Esophagus muscularis mucosa (tissue), 4 donors: ENCODE measurements at regions not wholly inside any gene's neighbourhood (a gene's known extent, or its start where the extent isn't known, plus 50 kb on each side); places are given as distances from the start of the nearest gene placed in this dataset.

ENCODE experiments used
- DNase-seq: peaks from one replicate; pipeline ENCODE4 v3.0.0-alpha.2; 2017; ENCODE audit errors: extremely low spot score
- H3K27ac ChIP-seq, 4 donors: fragments of 200-600 bp; sonication (generic); replicated peaks in 1 of 4; 1 replicate in 3 of 4; 2 replicates in 1 of 4; pipeline ENCODE4 v1.5.1; 2016 to 2019; ENCODE audit warnings: mild to moderate bottlenecking in 1 of 4
- H3K27me3 ChIP-seq, 4 donors: fragments of 200-600 bp; sonication (generic); one replicate each; pipeline versions ENCODE4 v1.5.1 to v1.6.0; 2016 to 2019
- H3K36me3 ChIP-seq, 4 donors: fragments of 200-600 bp; sonication (generic); one replicate each; pipeline ENCODE4 v1.5.1; 2016 to 2019
- H3K4me1 ChIP-seq, 4 donors: fragments of 200-600 bp; sonication (generic); one replicate each; pipeline ENCODE4 v1.5.1; 2016 to 2019
- H3K4me3 ChIP-seq, 4 donors: fragments of 200-600 bp; sonication (generic); 1 replicate in 2 of 4; 2 replicates in 2 of 4; pipeline ENCODE4 v1.5.1; 2016 to 2019; ENCODE audit warnings: mild to moderate bottlenecking in 4 of 4, moderate library complexity in 1 of 4
- H3K9me3 ChIP-seq, 4 donors: fragments of 200-600 bp; sonication (generic); 1 replicate in 3 of 4; 2 replicates in 1 of 4; pipeline ENCODE4 v1.5.1; 2016 to 2019
- EP300 ChIP-seq: sonication (generic); formaldehyde crosslinking; IDR thresholded peaks from one replicate; pipeline ENCODE4 v1.6.1; 2017; ENCODE audit warnings: antibody characterized with exemption
- POLR2A ChIP-seq: fragments of 450-650 bp; IDR thresholded peaks from one replicate; pipeline ENCODE4 v1.6.1; 2017; ENCODE audit warnings: antibody characterized with exemption, moderate library complexity, mild to moderate bottlenecking, low read depth
- POLR2AphosphoS5 ChIP-seq, 2 donors: sonication (generic); formaldehyde crosslinking; IDR thresholded peaks; one replicate each; pipeline ENCODE4 v1.6.1; 2017; ENCODE audit warnings: antibody characterized with exemption in 2 of 2
- WGBS: methylation state at CpG from one replicate; pipeline ENCODE4 v1.1.5; 2018; 5-methylcytosine and 5-hydroxymethylcytosine counted together
- intact Hi-C: fragments of 100-400 bp; cut with DNase I; formaldehyde crosslinking; loops from one replicate; pipeline ENCODE4 v1.15.1; 2023
- TF ChIP-seq, protein P1 (sequence below), 3 experiments: fragments of 200-600 bp in 2 of 3; fragments of 450-650 bp in 1 of 3; sonication (generic) in 2 of 3; IDR thresholded peaks; one replicate each; pipeline ENCODE4 v1.5.1; 2017 to 2019; ENCODE audit warnings: antibody characterized with exemption in 3 of 3, mild to moderate bottlenecking in 2 of 3, moderate library complexity in 1 of 3

- intact Hi-C loops = no loop called here
- TF ChIP-seq POLR2A = no peak
- TF ChIP-seq, protein P1, sequence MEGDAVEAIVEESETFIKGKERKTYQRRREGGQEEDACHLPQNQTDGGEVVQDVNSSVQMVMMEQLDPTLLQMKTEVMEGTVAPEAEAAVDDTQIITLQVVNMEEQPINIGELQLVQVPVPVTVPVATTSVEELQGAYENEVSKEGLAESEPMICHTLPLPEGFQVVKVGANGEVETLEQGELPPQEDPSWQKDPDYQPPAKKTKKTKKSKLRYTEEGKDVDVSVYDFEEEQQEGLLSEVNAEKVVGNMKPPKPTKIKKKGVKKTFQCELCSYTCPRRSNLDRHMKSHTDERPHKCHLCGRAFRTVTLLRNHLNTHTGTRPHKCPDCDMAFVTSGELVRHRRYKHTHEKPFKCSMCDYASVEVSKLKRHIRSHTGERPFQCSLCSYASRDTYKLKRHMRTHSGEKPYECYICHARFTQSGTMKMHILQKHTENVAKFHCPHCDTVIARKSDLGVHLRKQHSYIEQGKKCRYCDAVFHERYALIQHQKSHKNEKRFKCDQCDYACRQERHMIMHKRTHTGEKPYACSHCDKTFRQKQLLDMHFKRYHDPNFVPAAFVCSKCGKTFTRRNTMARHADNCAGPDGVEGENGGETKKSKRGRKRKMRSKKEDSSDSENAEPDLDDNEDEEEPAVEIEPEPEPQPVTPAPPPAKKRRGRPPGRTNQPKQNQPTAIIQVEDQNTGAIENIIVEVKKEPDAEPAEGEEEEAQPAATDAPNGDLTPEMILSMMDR (IDR thresholded peaks at IDR 0.05) = no peak
These were observed 669.9 kb downstream of the BRD1 start for GRCh38 chr22:49157529-49158339.

GRCh38 chr22:49156662-49157285, 670.9 kb downstream of the BRD1 start:
- TF ChIP-seq, protein P1 (IDR thresholded peaks at IDR 0.05) = no peak
- no peak for TF ChIP-seq POLR2AphosphoS5 (IDR thresholded peaks at IDR 0.05)
- Histone ChIP-seq H3K4me1 (no peaks in the 10 kb centered on the region), H3K4me3 (no peak overlapping the region), H3K27me3 (peaks cover 0 to 83% (median 0%) of the 10 kb centered on the region in 4 donors), H3K27ac (no peak overlapping the region), H3K9me3 (no peaks in the 10 kb centered on the region), H3K36me3 (no peaks in the 10 kb centered on the region)
- intact Hi-C loops = no loop called here
- DNase-seq = no peak
- WGBS = 52% methylated on average over 14 of the region's 17 CpGs

More at GRCh38 chr22:49157529-49158339, 669.9 kb downstream of the BRD1 start:
- H3K36me3 ChIP-seq = no peaks in the 10 kb centered on the region
- no peak overlapping the region for H3K27ac ChIP-seq
- no peak for DNase-seq
- no peaks in the 10 kb centered on the region for H3K9me3 ChIP-seq
- no peak overlapping the region for H3K4me3 ChIP-seq
- WGBS = 87% methylated on average over 20 of the region's 20 CpGs
- H3K4me1 ChIP-seq = no peaks in the 10 kb centered on the region
- peaks cover 0 to 81% (median 0%) of the 10 kb centered on the region in 4 donors for H3K27me3 ChIP-seq

DNA sequence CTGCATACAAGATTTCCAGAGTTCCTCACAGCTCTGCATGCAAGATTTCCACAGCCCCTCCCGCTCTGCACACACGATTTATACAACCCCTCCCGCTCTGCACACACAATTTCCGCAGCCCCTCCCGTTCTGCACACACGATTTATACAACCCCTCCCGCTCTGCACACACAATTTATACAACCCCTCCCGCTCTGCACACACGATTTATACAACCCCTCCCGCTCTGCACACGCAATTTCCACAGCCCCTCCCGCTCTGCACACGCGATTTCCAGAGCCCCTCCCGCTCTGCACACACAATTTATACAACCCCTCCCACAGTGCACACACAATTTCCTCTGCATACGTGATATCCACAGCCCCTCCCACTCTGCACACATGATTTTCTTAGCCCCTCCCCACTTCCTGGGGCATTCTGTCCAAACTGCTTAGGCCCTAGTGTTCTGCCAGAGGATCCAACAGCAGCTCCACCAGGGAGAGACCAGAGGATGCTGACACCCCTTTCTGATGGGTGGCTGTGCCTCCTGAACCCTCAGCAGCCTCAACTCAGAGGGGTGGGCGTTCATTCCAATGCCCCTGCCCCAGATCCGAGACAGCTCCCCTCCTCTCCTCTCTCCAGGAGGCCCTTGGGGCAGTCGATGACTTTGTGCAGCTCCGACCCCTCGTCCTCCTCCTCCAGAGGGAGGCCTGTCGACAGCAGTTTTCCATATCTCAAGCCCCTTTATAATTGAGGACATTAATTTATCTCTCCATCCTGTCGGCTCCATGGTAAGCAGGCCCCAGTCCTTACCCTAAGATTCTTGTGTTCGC, 671.7 kb downstream of the BRD1 start:
- no peak for DNase-seq
- TF ChIP-seq POLR2AphosphoS5 (IDR thresholded peaks at IDR 0.05) (no peak), EP300 (no peak), POLR2A (no peak)
- TF ChIP-seq, protein P1 (IDR thresholded peaks at IDR 0.05) = no peak
- 69% methylated on average over 23 of the region's 24 CpGs for WGBS
- no peaks in the 10 kb centered on the region for H3K9me3 ChIP-seq
- intact Hi-C loops = no loop called here
- H3K36me3 ChIP-seq = no peaks in the 10 kb centered on the region
- peaks cover 0 to 83% (median 0%) of the 10 kb centered on the region in 4 donors for H3K27me3 ChIP-seq
- H3K4me1 ChIP-seq = no peaks in the 10 kb centered on the region
- H3K4me3 ChIP-seq = no peak overlapping the region
- no peak overlapping the region for H3K27ac ChIP-seq

GRCh38 chr22:49155039-49155769, 672.5 kb downstream of the BRD1 start:
- TF ChIP-seq EP300 (no peak), POLR2AphosphoS5 (IDR thresholded peaks at IDR 0.05) (no peak), POLR2A (no peak)
- TF ChIP-seq, protein P1 (IDR thresholded peaks at IDR 0.05) = no peak
- no peak for DNase-seq
- no peaks in the 10 kb centered on the region for H3K9me3 ChIP-seq
- no peaks in the 10 kb centered on the region for H3K36me3 ChIP-seq
- H3K4me3 ChIP-seq = no peak overlapping the region
- H3K27me3 ChIP-seq = peaks cover 0 to 83% (median 0%) of the 10 kb centered on the region in 4 donors
- intact Hi-C loops = no loop called here
- no peaks in the 10 kb centered on the region for H3K4me1 ChIP-seq
- no peak overlapping the region for H3K27ac ChIP-seq
- 70% methylated on average over 24 of the region's 27 CpGs for WGBS
